ENCODE measurements at regions not wholly inside any gene's neighbourhood (a gene's known extent, or its start where the extent isn't known, plus 50 kb on each side); places are given as distances from the start of the nearest gene placed in this dataset.

DNA sequence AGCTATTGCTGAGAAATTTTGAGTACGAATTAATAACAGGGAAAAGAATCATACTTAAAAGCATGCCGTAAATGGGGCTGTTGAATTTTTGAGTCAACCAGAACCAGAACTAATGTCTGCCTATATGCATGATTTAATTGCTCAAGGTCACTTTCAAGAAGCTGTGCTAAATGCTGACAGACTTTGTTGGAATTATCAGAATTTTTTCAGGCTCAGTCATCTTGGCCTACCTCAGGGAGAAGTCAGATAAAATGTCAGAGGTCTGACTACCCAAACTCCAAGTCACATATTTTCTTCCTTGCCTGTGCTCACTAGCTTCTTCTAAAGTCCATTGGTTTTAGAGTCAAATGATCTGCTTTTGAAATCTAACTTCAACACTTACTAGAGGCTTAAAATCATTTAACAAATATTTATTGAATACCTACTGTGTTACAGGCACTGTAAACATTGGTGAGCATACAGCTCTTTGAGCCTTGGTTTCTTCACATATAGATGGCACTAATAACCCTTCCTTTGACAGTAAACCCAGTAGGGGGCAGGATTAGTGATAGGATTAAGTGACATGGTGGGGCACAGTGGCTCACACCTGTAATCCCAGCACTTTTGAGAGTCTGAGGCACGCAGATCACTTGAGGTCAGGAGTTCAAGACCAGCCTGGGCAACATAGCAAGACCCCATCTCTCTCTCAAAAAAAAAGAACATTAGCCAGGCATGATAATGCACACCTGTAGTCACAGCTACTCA is 121.2 kb upstream of the SLC44A3 start:
- Mint-ChIP-seq H3K36me3 (no peaks in the 10 kb centered on the region), H3K4me1 (no peaks in the 10 kb centered on the region)
- no peak for ATAC-seq

GRCh38 chr1:94698356-94698755 is 121.8 kb upstream of the SLC44A3 start:
- Mint-ChIP-seq H3K27ac (no peak overlapping the region), H3K27me3 (peaks cover 12% of the 10 kb centered on the region), H3K36me3 (no peaks in the 10 kb centered on the region), H3K4me3 (no peak overlapping the region), H3K4me1 (no peaks in the 10 kb centered on the region), H3K9me3 (no peaks in the 10 kb centered on the region)
- ATAC-seq, result no peak

More for the DNA sequence above, 121.2 kb upstream of the SLC44A3 start:
- no peak overlapping the region for H3K4me3 Mint-ChIP-seq
- no peak overlapping the region for H3K27ac Mint-ChIP-seq
- H3K9me3 Mint-ChIP-seq, result no peaks in the 10 kb centered on the region
- peaks cover 6% of the 10 kb centered on the region for H3K27me3 Mint-ChIP-seq

DNA sequence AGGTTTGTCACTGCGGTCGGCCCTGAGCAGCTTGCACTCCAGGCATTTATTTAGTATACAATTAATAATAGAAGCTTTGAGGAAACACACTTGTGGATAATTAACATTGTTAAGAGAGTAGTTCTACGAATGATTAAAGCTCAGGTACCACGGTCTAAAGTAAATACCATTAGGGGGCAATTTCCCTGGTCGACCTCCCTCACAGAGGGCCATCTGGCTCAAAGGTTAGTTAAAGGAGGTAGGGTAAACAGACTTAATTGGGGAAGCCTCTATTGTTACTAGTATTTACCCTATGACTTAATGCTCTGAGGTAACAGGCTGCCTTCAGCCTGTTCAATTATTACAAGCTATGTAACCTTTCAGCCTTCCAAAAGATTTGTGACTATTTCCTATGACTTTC is 122.3 kb upstream of the SLC44A3 start:
- H3K9me3 Mint-ChIP-seq, result no peaks in the 10 kb centered on the region
- ATAC-seq, result no peak
- H3K4me3 Mint-ChIP-seq, result no peak overlapping the region
- no peaks in the 10 kb centered on the region for H3K4me1 Mint-ChIP-seq
- H3K27me3 Mint-ChIP-seq, result peaks cover 17% of the 10 kb centered on the region
- H3K36me3 Mint-ChIP-seq, result no peaks in the 10 kb centered on the region
- H3K27ac Mint-ChIP-seq, result no peak overlapping the region

GRCh38 chr1:94694226-94694915 is 125.8 kb upstream of the SLC44A3 start:
- H3K27ac Mint-ChIP-seq, result no peak overlapping the region
- H3K36me3 Mint-ChIP-seq, result no peaks in the 10 kb centered on the region
- H3K27me3 Mint-ChIP-seq, result peaks cover 19% of the 10 kb centered on the region
- ATAC-seq, result no peak
- H3K4me1 Mint-ChIP-seq, result no peaks in the 10 kb centered on the region
- no peak overlapping the region for H3K4me3 Mint-ChIP-seq
- no peaks in the 10 kb centered on the region for H3K9me3 Mint-ChIP-seq

GRCh38 chr1:94693435-94693834 is 126.7 kb upstream of the SLC44A3 start:
- no peak for ATAC-seq
- Mint-ChIP-seq H3K4me1 (no peaks in the 10 kb centered on the region), H3K9me3 (no peaks in the 10 kb centered on the region), H3K27me3 (peaks cover 19% of the 10 kb centered on the region), H3K27ac (no peak overlapping the region), H3K36me3 (no peaks in the 10 kb centered on the region), H3K4me3 (no peak overlapping the region)

DNA sequence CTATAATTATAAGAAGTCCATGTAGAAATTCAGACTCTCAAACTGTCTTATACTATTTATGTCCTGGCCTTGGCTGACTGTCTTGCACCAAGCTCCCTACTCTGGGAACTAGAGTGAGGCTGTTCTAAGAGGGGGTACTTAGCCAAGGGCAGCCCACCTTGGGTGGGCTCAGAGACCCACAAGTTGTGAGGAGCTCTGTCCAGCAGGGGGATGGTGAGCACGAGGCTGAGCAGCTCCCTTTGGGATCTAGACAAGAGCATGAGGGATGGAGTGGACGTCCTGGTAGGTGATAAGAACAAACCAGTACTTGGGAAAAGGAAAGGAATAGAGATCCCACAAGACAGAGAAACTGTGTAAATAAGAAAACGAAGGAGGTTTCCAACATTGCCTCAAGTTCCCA is 127.1 kb upstream of the SLC44A3 start:
- no peak for ATAC-seq
- H3K27ac Mint-ChIP-seq, result no peak overlapping the region
- no peak overlapping the region for H3K4me3 Mint-ChIP-seq
- no peaks in the 10 kb centered on the region for H3K4me1 Mint-ChIP-seq
- peaks cover 20% of the 10 kb centered on the region for H3K27me3 Mint-ChIP-seq
- no peaks in the 10 kb centered on the region for H3K36me3 Mint-ChIP-seq
- no peaks in the 10 kb centered on the region for H3K9me3 Mint-ChIP-seq

- Mint-ChIP-seq H3K9me3 (no peaks in the 10 kb centered on the region), H3K27ac (no peak overlapping the region), H3K4me1 (no peaks in the 10 kb centered on the region), H3K27me3 (peaks cover 20% of the 10 kb centered on the region), H3K36me3 (no peaks in the 10 kb centered on the region), H3K4me3 (no peak overlapping the region)
- ATAC-seq, result no peak
Observed at GRCh38 chr1:94688646-94689045, 131.5 kb upstream of the SLC44A3 start.

DNA sequence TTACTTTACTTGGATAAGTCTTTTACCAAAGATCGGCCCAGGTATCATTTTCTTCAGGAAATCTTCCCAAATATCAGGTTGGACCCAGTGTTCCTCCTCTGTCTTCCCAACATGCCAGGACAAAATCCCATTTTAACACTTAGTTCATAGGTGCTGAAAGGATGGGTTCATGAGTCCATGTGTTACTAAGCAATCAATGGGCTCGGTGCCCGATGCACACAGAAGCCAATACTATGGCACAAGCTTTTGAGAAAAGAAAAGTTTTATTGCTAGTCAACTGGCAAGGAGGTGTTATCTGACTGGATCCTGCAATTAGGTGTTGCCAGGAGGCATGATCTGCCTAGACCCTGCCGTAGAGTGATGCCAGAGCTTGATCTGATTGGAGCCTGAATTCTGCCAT is 133.3 kb upstream of the SLC44A3 start:
- H3K4me3 Mint-ChIP-seq, result no peak overlapping the region
- ATAC-seq, result no peak
- H3K27ac Mint-ChIP-seq, result no peak overlapping the region
- no peaks in the 10 kb centered on the region for H3K36me3 Mint-ChIP-seq
- H3K9me3 Mint-ChIP-seq, result no peaks in the 10 kb centered on the region
- H3K4me1 Mint-ChIP-seq, result no peaks in the 10 kb centered on the region
- peaks cover 19% of the 10 kb centered on the region for H3K27me3 Mint-ChIP-seq

DNA sequence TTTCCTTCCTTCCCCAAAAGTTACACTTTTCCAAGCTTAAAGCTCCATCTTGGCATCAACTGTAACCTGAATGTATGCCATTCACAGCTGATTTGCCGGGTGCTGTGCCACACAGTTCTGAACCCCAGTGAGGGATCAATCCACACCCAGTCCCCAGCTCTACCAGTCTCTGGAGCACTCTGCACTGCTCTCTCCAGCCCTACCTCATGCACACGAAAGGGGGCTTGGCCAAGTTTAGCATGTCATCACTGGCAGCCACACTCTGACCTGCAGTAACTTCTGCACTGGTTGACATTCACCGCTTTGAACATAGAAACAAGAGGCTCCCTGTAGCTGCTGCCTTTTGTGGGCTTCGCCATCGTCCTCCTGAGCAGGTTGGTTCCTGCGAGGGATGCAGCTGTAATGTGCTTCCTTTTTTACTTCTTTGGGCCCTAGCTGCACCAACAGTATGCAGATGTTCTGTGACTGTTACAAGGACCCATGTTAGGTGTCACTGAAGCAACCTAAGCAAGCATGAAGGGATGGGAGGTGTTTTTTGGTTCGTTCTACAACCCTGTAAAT is 135.4 kb upstream of the SLC44A3 start:
- peaks cover 21% of the 10 kb centered on the region for H3K27me3 Mint-ChIP-seq
- no peaks in the 10 kb centered on the region for H3K36me3 Mint-ChIP-seq
- no peak overlapping the region for H3K4me3 Mint-ChIP-seq
- H3K4me1 Mint-ChIP-seq, result no peaks in the 10 kb centered on the region
- no peaks in the 10 kb centered on the region for H3K9me3 Mint-ChIP-seq
- ATAC-seq, result peak; percentile 64
- no peak overlapping the region for H3K27ac Mint-ChIP-seq

DNA sequence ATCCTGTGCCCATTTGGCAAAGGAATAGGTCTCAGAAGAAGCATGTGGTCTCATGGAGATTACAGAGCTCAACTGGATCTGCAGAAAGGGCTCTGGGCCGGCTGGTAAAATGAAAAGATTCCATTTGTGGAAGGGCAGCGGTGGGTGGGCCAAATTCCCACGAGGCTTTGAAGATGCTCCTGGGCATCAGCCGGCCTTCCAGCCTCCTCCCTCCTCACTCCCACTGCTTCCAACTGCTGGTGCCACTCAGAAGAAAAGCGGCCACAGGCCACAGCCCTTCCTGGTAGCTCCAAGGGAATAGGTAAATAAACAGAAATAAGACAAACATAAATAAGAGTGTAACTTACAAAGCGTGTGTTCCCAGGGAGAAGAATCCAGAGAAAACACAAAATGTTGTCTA is 136.3 kb upstream of the SLC44A3 start:
- H3K4me1 Mint-ChIP-seq, result no peaks in the 10 kb centered on the region
- H3K4me3 Mint-ChIP-seq, result no peak overlapping the region
- H3K27me3 Mint-ChIP-seq, result peaks cover 21% of the 10 kb centered on the region
- no peak for ATAC-seq
- no peak overlapping the region for H3K27ac Mint-ChIP-seq
- no peaks in the 10 kb centered on the region for H3K36me3 Mint-ChIP-seq
- H3K9me3 Mint-ChIP-seq, result no peaks in the 10 kb centered on the region

- Mint-ChIP-seq H3K27me3 (peaks cover 20% of the 10 kb centered on the region), H3K4me1 (no peaks in the 10 kb centered on the region), H3K9me3 (no peaks in the 10 kb centered on the region), H3K36me3 (no peaks in the 10 kb centered on the region), H3K4me3 (no peak overlapping the region), H3K27ac (no peak overlapping the region)
- no peak for ATAC-seq
Observed at GRCh38 chr1:94680039-94680377, 138.4 kb upstream of the F3 start.

- Mint-ChIP-seq H3K27me3 (peaks cover 20% of the 10 kb centered on the region), H3K4me1 (no peaks in the 10 kb centered on the region), H3K4me3 (no peak overlapping the region), H3K9me3 (peaks cover 3% of the 10 kb centered on the region), H3K36me3 (no peaks in the 10 kb centered on the region), H3K27ac (no peak overlapping the region)
- ATAC-seq, result no peak
Observed at GRCh38 chr1:94679332-94680038, 137.9 kb upstream of the F3 start.

DNA sequence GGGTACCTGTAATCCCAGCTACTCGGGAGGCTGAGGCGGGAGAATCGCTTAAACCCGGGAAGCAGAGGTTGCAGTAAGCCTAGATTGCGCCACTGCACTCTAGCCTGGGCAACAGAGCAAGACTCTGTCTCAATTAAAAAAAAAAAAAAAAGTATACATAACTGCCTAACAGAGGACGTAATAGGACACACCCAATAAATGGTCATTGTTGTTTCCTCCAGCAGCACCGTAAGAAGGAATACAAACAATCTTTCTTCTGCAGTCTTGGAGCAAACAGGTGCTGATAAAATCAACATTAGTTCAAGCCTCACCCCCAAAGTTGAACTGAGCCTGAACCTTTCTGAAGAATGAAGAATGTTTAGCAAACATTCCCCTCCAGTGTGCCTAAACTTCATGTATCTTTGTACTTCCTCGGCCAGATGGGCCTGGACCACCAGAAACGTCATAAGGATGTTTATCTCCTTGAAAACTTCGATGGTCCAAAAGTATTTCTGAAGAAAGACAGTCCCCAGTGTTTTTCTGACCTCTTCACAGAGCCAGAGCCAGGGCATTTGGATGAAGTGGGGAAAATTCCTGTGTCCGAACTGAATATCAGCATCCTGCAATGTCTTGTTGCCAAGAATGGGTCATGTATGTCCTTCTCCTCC is 136.8 kb upstream of the F3 start:
- Mint-ChIP-seq H3K4me3 (no peak overlapping the region), H3K27ac (no peak overlapping the region), H3K27me3 (peaks cover 20% of the 10 kb centered on the region), H3K9me3 (peaks cover 3% of the 10 kb centered on the region), H3K36me3 (no peaks in the 10 kb centered on the region), H3K4me1 (no peaks in the 10 kb centered on the region)
- ATAC-seq, result no peak

GRCh38 chr1:94677714-94678113 is 136.2 kb upstream of the F3 start:
- H3K27me3 Mint-ChIP-seq, result peaks cover 19% of the 10 kb centered on the region
- no peak for ATAC-seq
- H3K4me3 Mint-ChIP-seq, result no peak overlapping the region
- H3K27ac Mint-ChIP-seq, result no peak overlapping the region
- H3K36me3 Mint-ChIP-seq, result no peaks in the 10 kb centered on the region
- H3K4me1 Mint-ChIP-seq, result no peaks in the 10 kb centered on the region
- peaks cover 3% of the 10 kb centered on the region for H3K9me3 Mint-ChIP-seq

- Mint-ChIP-seq H3K4me3 (no peak overlapping the region), H3K9me3 (peaks cover 3% of the 10 kb centered on the region), H3K27me3 (peaks cover 13% of the 10 kb centered on the region), H3K27ac (no peak overlapping the region), H3K36me3 (no peaks in the 10 kb centered on the region), H3K4me1 (no peaks in the 10 kb centered on the region)
- ATAC-seq, result no peak
Observed at GRCh38 chr1:94677087-94677486, 135.5 kb upstream of the F3 start.
